HCT116 (cell line): ENCODE measurements at regions not wholly inside any gene's neighbourhood (a gene's known extent, or its start where the extent isn't known, plus 50 kb on each side); places are given as distances from the start of the nearest gene placed in this dataset.

Experiments
- ATAC-seq: fragments of 200-7000 bp; cut with Tn5 transposase; 2 replicates; pipeline ENCODE4 v1.9.1; 2020; ENCODE audit warnings: mild to moderate bottlenecking, moderate library complexity
- BruUV-seq: library from RNA; stranded (reverse); fragments of 400-500 nt; replicated peaks from 2 replicates; lab custom pipeline; 2021; lab: Mats Ljungman, UMichigan
- CTCF ChIA-PET: fragments of 300-600 bp; sonication (Branson Sonifier 250); formaldehyde crosslinking; loops from one replicate; lab custom pipeline; 2021; ENCODE audit warnings: antibody characterized with exemption; lab: Charles Lee
- POLR2A ChIA-PET: fragments of 300-600, 350-600 bp; sonication (Branson Sonifier 250); formaldehyde crosslinking; loops from one replicate; lab custom pipeline; 2021; ENCODE audit warnings: antibody characterized with exemption; lab: Charles Lee
- RAD21 ChIA-PET, 2 experiments: fragments of 300-600 bp; sonication (Branson Sonifier 250); formaldehyde crosslinking; loops; one replicate each; lab custom pipeline; 2023; ENCODE audit warnings: low total read pairs in 2 of 2; ENCODE audit not compliant: uncharacterized antibody in 2 of 2, unreplicated experiment in 2 of 2, low non-redundant PET in 1 of 2; lab: Charles Lee
- DNase-seq: peaks from one replicate; pipeline ENCODE4 v3.0.0-alpha.2; 2010; ENCODE audit warnings: low read depth, low spot score
- H2AFZ ChIP-seq: fragments of 200-600 bp; shearing (Covaris generic), sonication (generic); 2 replicates; pipeline ENCODE4 v1.6.1; 2017; ENCODE audit warnings: low read depth, mixed run types, mixed read lengths, antibody characterized with exemption, low read length; ENCODE audit not compliant: poor library complexity, severe bottlenecking
- H3K27ac ChIP-seq: 2 replicates; pipeline ENCODE4 v1.5.1; 2012; ENCODE audit warnings: low read depth, low read length
- H3K27me3 ChIP-seq: fragments of 200-600 bp; sonication (generic); 2 replicates; pipeline ENCODE4 v1.6.1; 2016; ENCODE audit warnings: mixed run types, low read length, mixed read lengths; ENCODE audit not compliant: insufficient read depth
- H3K36me3 ChIP-seq, 2 experiments: fragments of 200-500 bp in 1 of 2; fragments of 200-600 bp in 1 of 2; sonication (Bioruptor generic) in 1 of 2; sonication (generic) in 1 of 2; 2 replicates each; pipeline versions ENCODE4 v1.5.1 to v1.6.1; 2014 to 2016; ENCODE audit warnings: low read length in 2 of 2, inconsistent platforms in 1 of 2, mixed read lengths in 1 of 2, mixed run types in 1 of 2; ENCODE audit not compliant: insufficient read depth in 2 of 2, control insufficient read depth in 1 of 2
- H3K4me1 ChIP-seq, 2 experiments: fragments of 200-600 bp in 1 of 2; sonication (generic) in 1 of 2; 2 replicates each; pipeline versions ENCODE4 v1.5.1 to v1.6.1; 2012 to 2017; ENCODE audit warnings: low read length in 2 of 2, inconsistent platforms in 1 of 2, mild to moderate bottlenecking in 1 of 2, mixed read lengths in 1 of 2, mixed run types in 1 of 2, moderate library complexity in 1 of 2; ENCODE audit not compliant: insufficient read depth in 2 of 2, control insufficient read depth in 1 of 2
- H3K4me2 ChIP-seq: fragments of 200-600 bp; sonication (generic); 2 replicates; pipeline ENCODE4 v1.6.1; 2017; ENCODE audit warnings: mixed run types, low read length, mixed read lengths
- H3K4me3 ChIP-seq, 2 experiments: fragments of 200-600 bp in 1 of 2; sonication (generic) in 1 of 2; replicated peaks in 1 of 2; 2 replicates each; pipeline ENCODE4 v1.5.1; 2011 to 2016; ENCODE audit warnings: low read length in 2 of 2, control low read depth in 1 of 2, low read depth in 1 of 2, mild to moderate bottlenecking in 1 of 2, mixed read lengths in 1 of 2, mixed run types in 1 of 2
- H3K79me2 ChIP-seq: fragments of 200-600 bp; sonication (generic); 2 replicates; pipeline ENCODE4 v1.6.1; 2017; ENCODE audit warnings: mild to moderate bottlenecking, mixed run types, low read length, moderate library complexity, mixed read lengths; ENCODE audit not compliant: insufficient read depth
- H3K9ac ChIP-seq: fragments of 200-600 bp; sonication (generic); 2 replicates; pipeline ENCODE4 v1.6.1; 2016; ENCODE audit warnings: low read length, mixed read lengths
- H3K9me2 ChIP-seq: fragments of 200-600 bp; sonication (generic), shearing (Covaris generic); 2 replicates; pipeline ENCODE4 v1.6.1; 2017; ENCODE audit warnings: mixed run types, mild to moderate bottlenecking, moderate library complexity; ENCODE audit not compliant: insufficient read depth
- H3K9me3 ChIP-seq, 2 experiments: fragments of 200-500 bp in 1 of 2; fragments of 200-600 bp in 1 of 2; sonication (Bioruptor generic) in 1 of 2; sonication (generic) in 1 of 2; 2 replicates each; pipeline ENCODE4 v1.6.1; 2014 to 2017; ENCODE audit warnings: low read length in 2 of 2, mixed read lengths in 2 of 2, inconsistent platforms in 1 of 2, low read depth in 1 of 2, mild to moderate bottlenecking in 1 of 2, mixed run types in 1 of 2, moderate library complexity in 1 of 2; ENCODE audit not compliant: control insufficient read depth in 1 of 2, insufficient read depth in 1 of 2
- H4K20me1 ChIP-seq: fragments of 200-600 bp; sonication (generic), shearing (Covaris generic); 2 replicates; pipeline ENCODE4 v1.6.1; 2017; ENCODE audit warnings: mixed run types, mild to moderate bottlenecking, moderate library complexity; ENCODE audit not compliant: insufficient read depth
- CBX3 ChIP-seq: IDR thresholded peaks from 2 replicates; pipeline ENCODE4 v1.6.1; 2012; ENCODE audit warnings: low read depth
- EZH2 ChIP-seq: fragments of 200-600 bp; sonication (generic); IDR thresholded peaks from 2 replicates; pipeline ENCODE4 v1.6.1; 2017; ENCODE audit warnings: antibody characterized with exemption, mixed run types
- FOSL1 ChIP-seq: IDR thresholded peaks from 2 replicates; pipeline ENCODE4 v1.6.1; 2012; ENCODE audit warnings: low read depth
- SIN3A ChIP-seq: IDR thresholded peaks from 2 replicates; pipeline ENCODE4 v1.6.1; 2012; ENCODE audit warnings: low read depth
- YY1 ChIP-seq: IDR thresholded peaks from 2 replicates; pipeline ENCODE4 v1.6.1; 2011; ENCODE audit warnings: low read length, low read depth, moderate library complexity, mild to moderate bottlenecking; ENCODE audit not compliant: insufficient replicate concordance; ENCODE audit errors: extremely low read depth
- intact Hi-C: fragments of 100-400 bp; cut with micrococcal nuclease; formaldehyde crosslinking; loops from 2 replicates; pipeline ENCODE4 v1.10.0; 2022
- TF ChIP-seq, protein P1 (sequence below): IDR thresholded peaks from 2 replicates; pipeline ENCODE4 v1.6.1; 2012; ENCODE audit warnings: low read depth

- TF ChIP-seq, protein P1, sequence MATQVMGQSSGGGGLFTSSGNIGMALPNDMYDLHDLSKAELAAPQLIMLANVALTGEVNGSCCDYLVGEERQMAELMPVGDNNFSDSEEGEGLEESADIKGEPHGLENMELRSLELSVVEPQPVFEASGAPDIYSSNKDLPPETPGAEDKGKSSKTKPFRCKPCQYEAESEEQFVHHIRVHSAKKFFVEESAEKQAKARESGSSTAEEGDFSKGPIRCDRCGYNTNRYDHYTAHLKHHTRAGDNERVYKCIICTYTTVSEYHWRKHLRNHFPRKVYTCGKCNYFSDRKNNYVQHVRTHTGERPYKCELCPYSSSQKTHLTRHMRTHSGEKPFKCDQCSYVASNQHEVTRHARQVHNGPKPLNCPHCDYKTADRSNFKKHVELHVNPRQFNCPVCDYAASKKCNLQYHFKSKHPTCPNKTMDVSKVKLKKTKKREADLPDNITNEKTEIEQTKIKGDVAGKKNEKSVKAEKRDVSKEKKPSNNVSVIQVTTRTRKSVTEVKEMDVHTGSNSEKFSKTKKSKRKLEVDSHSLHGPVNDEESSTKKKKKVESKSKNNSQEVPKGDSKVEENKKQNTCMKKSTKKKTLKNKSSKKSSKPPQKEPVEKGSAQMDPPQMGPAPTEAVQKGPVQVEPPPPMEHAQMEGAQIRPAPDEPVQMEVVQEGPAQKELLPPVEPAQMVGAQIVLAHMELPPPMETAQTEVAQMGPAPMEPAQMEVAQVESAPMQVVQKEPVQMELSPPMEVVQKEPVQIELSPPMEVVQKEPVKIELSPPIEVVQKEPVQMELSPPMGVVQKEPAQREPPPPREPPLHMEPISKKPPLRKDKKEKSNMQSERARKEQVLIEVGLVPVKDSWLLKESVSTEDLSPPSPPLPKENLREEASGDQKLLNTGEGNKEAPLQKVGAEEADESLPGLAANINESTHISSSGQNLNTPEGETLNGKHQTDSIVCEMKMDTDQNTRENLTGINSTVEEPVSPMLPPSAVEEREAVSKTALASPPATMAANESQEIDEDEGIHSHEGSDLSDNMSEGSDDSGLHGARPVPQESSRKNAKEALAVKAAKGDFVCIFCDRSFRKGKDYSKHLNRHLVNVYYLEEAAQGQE, result no peak
- TF ChIP-seq YY1, result no peak
- TF ChIP-seq SIN3A, result no peak
- no peak for TF ChIP-seq FOSL1
Observed at GRCh38 chr2:136377423-136378382, 259.8 kb upstream of the CXCR4 start (continued).

GRCh38 chr2:136376798-136377211 lies 258.9 kb upstream of the CXCR4 start:
- Histone ChIP-seq H2AFZ (no peak overlapping the region), H3K36me3 (no peaks in the 10 kb centered on the region), H3K27ac (no peak overlapping the region), H3K4me1 (no peaks in the 10 kb centered on the region), H3K9me2 (0 out of 2 replicates have a peak, but pooled peaks cover 1% of the 10 kb centered on the region), H3K27me3 (no peaks in the 10 kb centered on the region), H3K9ac (no peak overlapping the region), H3K9me3 (no peaks in the 10 kb centered on the region), H4K20me1 (no peaks in the 10 kb centered on the region), H3K4me2 (no peak overlapping the region), H3K4me3 (no peak overlapping the region), H3K79me2 (no peaks in the 10 kb centered on the region)
- POLR2A ChIA-PET, result no interaction called here
- CTCF ChIA-PET, result interaction anchor here (1.2 to 3.0 kb wide), 3 partner anchors 9 to 1388 kb away, joined by 3 to 17 read pairs (median 3); no protein-coding TSS in a partner anchor
- DNase-seq (no peak), ATAC-seq (no peak)
- RAD21 ChIA-PET, result no interaction called here
- BruUV-seq, result no TSS peak
- no peak for TF ChIP-seq CBX3
- TF ChIP-seq EZH2, result no peak
- intact Hi-C loops, result loop anchor here (10.0 kb wide), 1 partner anchor 252 kb away; no protein-coding TSS in a partner anchor
